ENCODE measurements at regions not wholly inside any gene's neighbourhood (a gene's known extent, or its start where the extent isn't known, plus 50 kb on each side); places are given as distances from the start of the nearest gene placed in this dataset.
"Not testable (repeated sequence)": the region's sequence is repeated elsewhere in the genome, so short reads cannot be mapped to it uniquely, and the experiment has no call there.

- no peaks in the 10 kb centered on the region for H4K20me1 ChIP-seq (ENCODE audit: insufficient read depth, low read depth, low read length)
Observed at GRCh38 chr4:60400593-60400992, 799.5 kb upstream of the ADGRL3 start.

GRCh38 chr4:60404027-60404426 lies 796.1 kb upstream of the ADGRL3 start:
- no peaks in the 10 kb centered on the region for H3K9me2 ChIP-seq (replicated peaks; ENCODE audit: insufficient read depth, low read length)
- H3K36me3 ChIP-seq (ENCODE audit: insufficient read depth, low read length) = no peaks in the 10 kb centered on the region
- no peaks in the 10 kb centered on the region for H3K27me3 ChIP-seq (ENCODE audit: low read length)
- peaks cover 21% of the 10 kb centered on the region for H3K9me3 ChIP-seq (ENCODE audit: low read length)
- no peaks in the 10 kb centered on the region for H4K20me1 ChIP-seq (ENCODE audit: insufficient read depth, low read depth, low read length)
- H2AFZ ChIP-seq (ENCODE audit: low read length) = no peak overlapping the region
- no peak overlapping the region for H3K4me2 ChIP-seq (ENCODE audit: low read depth, low read length, poor library complexity, severe bottlenecking)
- no peak overlapping the region for H3K27ac ChIP-seq (ENCODE audit: low read length)
- no peak overlapping the region for H3K9ac ChIP-seq (ENCODE audit: low read length)
- H3K4me1 ChIP-seq (ENCODE audit: low read length) = no peaks in the 10 kb centered on the region
- DNase-seq = no peak
- H3K4me3 ChIP-seq (ENCODE audit: low read length) = no peak overlapping the region
- H3K79me2 ChIP-seq (ENCODE audit: low read length) = no peaks in the 10 kb centered on the region

More at GRCh38 chr4:60400593-60400992, 799.5 kb upstream of the ADGRL3 start:
- Histone ChIP-seq H3K27ac (ENCODE audit: low read length) (no peak overlapping the region), H3K9me3 (ENCODE audit: low read length) (peaks cover 22% of the 10 kb centered on the region), H3K27me3 (ENCODE audit: low read length) (no peaks in the 10 kb centered on the region), H3K4me1 (ENCODE audit: low read length) (no peaks in the 10 kb centered on the region), H3K4me2 (ENCODE audit: low read depth, low read length, poor library complexity, severe bottlenecking) (no peak overlapping the region), H2AFZ (ENCODE audit: low read length) (no peak overlapping the region), H3K79me2 (ENCODE audit: low read length) (no peaks in the 10 kb centered on the region), H3K9ac (ENCODE audit: low read length) (no peak overlapping the region), H3K36me3 (ENCODE audit: insufficient read depth, low read length) (no peaks in the 10 kb centered on the region), H3K4me3 (ENCODE audit: low read length) (no peak overlapping the region), H3K9me2 (replicated peaks; ENCODE audit: insufficient read depth, low read length) (no peaks in the 10 kb centered on the region)
- no peak for DNase-seq

GRCh38 chr4:60422439-60422838 lies 777.7 kb upstream of the ADGRL3 start:
- Histone ChIP-seq H3K27me3 (ENCODE audit: low read length) (no peaks in the 10 kb centered on the region), H2AFZ (ENCODE audit: low read length) (no peak overlapping the region), H3K9me2 (replicated peaks; ENCODE audit: insufficient read depth, low read length) (no peaks in the 10 kb centered on the region), H3K4me3 (ENCODE audit: low read length) (no peak overlapping the region), H3K27ac (ENCODE audit: low read length) (no peak overlapping the region), H3K4me1 (ENCODE audit: low read length) (no peaks in the 10 kb centered on the region), H3K79me2 (ENCODE audit: low read length) (no peaks in the 10 kb centered on the region), H3K36me3 (ENCODE audit: insufficient read depth, low read length) (no peaks in the 10 kb centered on the region), H3K4me2 (ENCODE audit: low read depth, low read length, poor library complexity, severe bottlenecking) (no peak overlapping the region), H4K20me1 (ENCODE audit: insufficient read depth, low read depth, low read length) (no peaks in the 10 kb centered on the region), H3K9ac (ENCODE audit: low read length) (no peak overlapping the region), H3K9me3 (ENCODE audit: low read length) (peaks cover 18% of the 10 kb centered on the region)
- DNase-seq = no peak

- not testable (repeated sequence) for H3K27me3 ChIP-seq (ENCODE audit: low read length); H4K20me1 ChIP-seq (ENCODE audit: insufficient read depth, low read depth, low read length); H3K4me3 ChIP-seq (ENCODE audit: low read length); H3K27ac ChIP-seq (ENCODE audit: low read length); H3K79me2 ChIP-seq (ENCODE audit: low read length); H2AFZ ChIP-seq (ENCODE audit: low read length); H3K4me1 ChIP-seq (ENCODE audit: low read length); H3K9me2 ChIP-seq (replicated peaks; ENCODE audit: insufficient read depth, low read length); H3K36me3 ChIP-seq (ENCODE audit: insufficient read depth, low read length); DNase-seq; H3K9ac ChIP-seq (ENCODE audit: low read length); H3K4me2 ChIP-seq (ENCODE audit: low read depth, low read length, poor library complexity, severe bottlenecking)
- H3K9me3 ChIP-seq (ENCODE audit: low read length) = peaks cover 21% of the 10 kb centered on the region
Observed at GRCh38 chr4:60423573-60424184, 776.4 kb upstream of the ADGRL3 start.

GRCh38 chr4:60432911-60433310 lies 767.2 kb upstream of the ADGRL3 start:
- Histone ChIP-seq H3K4me3 (ENCODE audit: low read length) (no peak overlapping the region), H4K20me1 (ENCODE audit: insufficient read depth, low read depth, low read length) (no peaks in the 10 kb centered on the region), H3K9me3 (ENCODE audit: low read length) (peaks cover 23% of the 10 kb centered on the region), H3K27me3 (ENCODE audit: low read length) (no peaks in the 10 kb centered on the region), H3K9me2 (replicated peaks; ENCODE audit: insufficient read depth, low read length) (no peaks in the 10 kb centered on the region), H3K27ac (ENCODE audit: low read length) (no peak overlapping the region), H3K4me1 (ENCODE audit: low read length) (no peaks in the 10 kb centered on the region), H3K9ac (ENCODE audit: low read length) (no peak overlapping the region), H3K79me2 (ENCODE audit: low read length) (no peaks in the 10 kb centered on the region), H2AFZ (ENCODE audit: low read length) (no peak overlapping the region), H3K36me3 (ENCODE audit: insufficient read depth, low read length) (no peaks in the 10 kb centered on the region), H3K4me2 (ENCODE audit: low read depth, low read length, poor library complexity, severe bottlenecking) (no peak overlapping the region)
- no peak for DNase-seq

- no peaks in the 10 kb centered on the region for H3K27me3 ChIP-seq (ENCODE audit: low read length)
- no peaks in the 10 kb centered on the region for H3K36me3 ChIP-seq (ENCODE audit: insufficient read depth, low read length)
- no peaks in the 10 kb centered on the region for H3K79me2 ChIP-seq (ENCODE audit: low read length)
- no peaks in the 10 kb centered on the region for H3K9me2 ChIP-seq (replicated peaks; ENCODE audit: insufficient read depth, low read length)
- H3K27ac ChIP-seq (ENCODE audit: low read length) = no peak overlapping the region
- H3K4me3 ChIP-seq (ENCODE audit: low read length) = no peak overlapping the region
- H4K20me1 ChIP-seq (ENCODE audit: insufficient read depth, low read depth, low read length) = no peaks in the 10 kb centered on the region
- H3K4me1 ChIP-seq (ENCODE audit: low read length) = no peaks in the 10 kb centered on the region
- no peak overlapping the region for H3K9ac ChIP-seq (ENCODE audit: low read length)
- peaks cover 27% of the 10 kb centered on the region for H3K9me3 ChIP-seq (ENCODE audit: low read length)
- H2AFZ ChIP-seq (ENCODE audit: low read length) = no peak overlapping the region
- DNase-seq = no peak
- no peak overlapping the region for H3K4me2 ChIP-seq (ENCODE audit: low read depth, low read length, poor library complexity, severe bottlenecking)
Observed at GRCh38 chr4:60443068-60443467, 757.1 kb upstream of the ADGRL3 start.

- no peaks in the 10 kb centered on the region for H3K27me3 ChIP-seq (ENCODE audit: low read length)
- no peak overlapping the region for H3K9ac ChIP-seq (ENCODE audit: low read length)
- no peaks in the 10 kb centered on the region for H3K79me2 ChIP-seq (ENCODE audit: low read length)
- no peak overlapping the region for H3K4me3 ChIP-seq (ENCODE audit: low read length)
- H3K27ac ChIP-seq (ENCODE audit: low read length) = no peak overlapping the region
- H3K9me3 ChIP-seq (ENCODE audit: low read length) = peaks cover 27% of the 10 kb centered on the region
- DNase-seq = no peak
- H4K20me1 ChIP-seq (ENCODE audit: insufficient read depth, low read depth, low read length) = no peaks in the 10 kb centered on the region
- no peak overlapping the region for H2AFZ ChIP-seq (ENCODE audit: low read length)
- no peaks in the 10 kb centered on the region for H3K36me3 ChIP-seq (ENCODE audit: insufficient read depth, low read length)
- H3K9me2 ChIP-seq (replicated peaks; ENCODE audit: insufficient read depth, low read length) = no peaks in the 10 kb centered on the region
- H3K4me2 ChIP-seq (ENCODE audit: low read depth, low read length, poor library complexity, severe bottlenecking) = no peak overlapping the region
- H3K4me1 ChIP-seq (ENCODE audit: low read length) = no peaks in the 10 kb centered on the region
Observed at GRCh38 chr4:60443796-60444195, 756.3 kb upstream of the ADGRL3 start.

- H3K4me2 ChIP-seq (ENCODE audit: low read depth, low read length, poor library complexity, severe bottlenecking) = no peak overlapping the region
- peaks cover 17% of the 10 kb centered on the region; the same call in 1 of the 2 replicates for H3K9me3 ChIP-seq (ENCODE audit: low read length)
- H2AFZ ChIP-seq (ENCODE audit: low read length) = no peak overlapping the region
- no peak overlapping the region for H3K27ac ChIP-seq (ENCODE audit: low read length)
- H3K36me3 ChIP-seq (ENCODE audit: insufficient read depth, low read length) = no peaks in the 10 kb centered on the region
- no peaks in the 10 kb centered on the region for H4K20me1 ChIP-seq (ENCODE audit: insufficient read depth, low read depth, low read length)
- no peak overlapping the region for H3K9ac ChIP-seq (ENCODE audit: low read length)
- H3K4me3 ChIP-seq (ENCODE audit: low read length) = no peak overlapping the region
- H3K27me3 ChIP-seq (ENCODE audit: low read length) = no peaks in the 10 kb centered on the region
- H3K4me1 ChIP-seq (ENCODE audit: low read length) = no peaks in the 10 kb centered on the region
- no peaks in the 10 kb centered on the region for H3K9me2 ChIP-seq (replicated peaks; ENCODE audit: insufficient read depth, low read length)
- H3K79me2 ChIP-seq (ENCODE audit: low read length) = no peaks in the 10 kb centered on the region
- DNase-seq = no peak
Observed at GRCh38 chr4:60450054-60450453, 750.1 kb upstream of the ADGRL3 start.

- Histone ChIP-seq H3K9me3 (ENCODE audit: low read length) (peaks cover 20% of the 10 kb centered on the region), H3K79me2 (ENCODE audit: low read length) (no peaks in the 10 kb centered on the region), H3K4me2 (ENCODE audit: low read depth, low read length, poor library complexity, severe bottlenecking) (no peak overlapping the region), H4K20me1 (ENCODE audit: insufficient read depth, low read depth, low read length) (no peaks in the 10 kb centered on the region), H3K4me3 (ENCODE audit: low read length) (no peak overlapping the region), H3K9me2 (replicated peaks; ENCODE audit: insufficient read depth, low read length) (no peaks in the 10 kb centered on the region), H3K27me3 (ENCODE audit: low read length) (no peaks in the 10 kb centered on the region), H3K9ac (ENCODE audit: low read length) (no peak overlapping the region), H3K36me3 (ENCODE audit: insufficient read depth, low read length) (no peaks in the 10 kb centered on the region), H2AFZ (ENCODE audit: low read length) (no peak overlapping the region), H3K27ac (ENCODE audit: low read length) (no peak overlapping the region), H3K4me1 (ENCODE audit: low read length) (no peaks in the 10 kb centered on the region)
- no peak for DNase-seq
Observed at GRCh38 chr4:60452266-60452665, 747.9 kb upstream of the ADGRL3 start.

All from Karpas-422 (cell line).